ENCODE measurements at regions not wholly inside any gene's neighbourhood (a gene's known extent, or its start where the extent isn't known, plus 50 kb on each side); places are given as distances from the start of the nearest gene placed in this dataset.

DNA sequence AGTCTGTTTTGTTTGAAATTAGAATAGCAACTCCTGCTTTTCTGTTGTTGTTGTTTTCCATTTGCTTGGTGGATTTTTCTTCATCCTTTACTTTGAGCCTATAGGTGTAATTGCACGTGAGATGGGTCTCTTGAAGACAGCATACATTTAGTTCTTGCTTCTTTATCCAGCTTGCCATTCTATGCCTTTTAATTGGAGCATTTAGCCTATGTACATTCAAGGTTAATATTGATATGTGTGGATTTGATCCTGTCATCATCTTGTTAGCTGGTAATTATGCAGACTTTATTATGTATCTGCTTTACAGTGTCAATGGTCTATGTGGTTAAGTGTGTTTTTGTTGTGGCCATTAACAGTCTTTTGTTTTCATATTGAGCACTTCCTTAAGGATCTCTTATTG lies 708.9 kb upstream of the ANKRD30A start:
- H3K79me2 ChIP-seq (ENCODE audit: control insufficient read depth, insufficient read depth, low read length), result no peaks in the 10 kb centered on the region
- dilution Hi-C loops (cut with MboI; ENCODE audit: extremely low pct_ligation_motif_present, low sequenced_read_pairs), result no loop called here
- H3K4me3 ChIP-seq (replicated peaks in 1 of 3; ENCODE audit: insufficient read depth in 1 of 3, low read depth in 1 of 3, low read length in 3 of 3), result no peak overlapping the region
- no peaks in the 10 kb centered on the region for H3K9me1 ChIP-seq (replicated peaks; ENCODE audit: control insufficient read depth, extremely low read depth, insufficient read depth, low read length)
- no peaks in the 10 kb centered on the region for H3K36me3 ChIP-seq (ENCODE audit: control insufficient read depth in 2 of 2, extremely low read depth in 1 of 2, insufficient read depth in 2 of 2, low read length in 2 of 2)
- TF ChIP-seq FOS (IDR thresholded peaks at IDR 0.05; ENCODE audit: borderline replicate concordance, insufficient read depth, low read length), result no peak
- TF ChIP-seq GATA2 (IDR thresholded peaks at IDR 0.05; ENCODE audit: insufficient read depth, insufficient read length, low read depth, low read length), result no peak
- TF ChIP-seq, protein P1, sequence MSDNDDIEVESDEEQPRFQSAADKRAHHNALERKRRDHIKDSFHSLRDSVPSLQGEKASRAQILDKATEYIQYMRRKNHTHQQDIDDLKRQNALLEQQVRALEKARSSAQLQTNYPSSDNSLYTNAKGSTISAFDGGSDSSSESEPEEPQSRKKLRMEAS (IDR thresholded peaks at IDR 0.05; ENCODE audit: insufficient read depth, insufficient read length), result no peak
- no peak for TF ChIP-seq JUN (IDR thresholded peaks at IDR 0.05; ENCODE audit: borderline replicate concordance, insufficient read depth, insufficient read length, low read depth)
- no peak for TF ChIP-seq POLR2A (IDR thresholded peaks at IDR 0.05; ENCODE audit: low read depth, low read length)
- TF ChIP-seq EZH2 (IDR thresholded peaks at IDR 0.05; ENCODE audit: borderline replicate concordance, low read depth, low read length, severe bottlenecking), result no peak
- TF ChIP-seq POLR2AphosphoS5 (IDR thresholded peaks at IDR 0.05; ENCODE audit: insufficient read depth, low read depth, low read length), result no peak
- TF ChIP-seq MYC (IDR thresholded peaks at IDR 0.05; ENCODE audit: low read depth, low read length), result no peak
- TF ChIP-seq, protein P2, sequence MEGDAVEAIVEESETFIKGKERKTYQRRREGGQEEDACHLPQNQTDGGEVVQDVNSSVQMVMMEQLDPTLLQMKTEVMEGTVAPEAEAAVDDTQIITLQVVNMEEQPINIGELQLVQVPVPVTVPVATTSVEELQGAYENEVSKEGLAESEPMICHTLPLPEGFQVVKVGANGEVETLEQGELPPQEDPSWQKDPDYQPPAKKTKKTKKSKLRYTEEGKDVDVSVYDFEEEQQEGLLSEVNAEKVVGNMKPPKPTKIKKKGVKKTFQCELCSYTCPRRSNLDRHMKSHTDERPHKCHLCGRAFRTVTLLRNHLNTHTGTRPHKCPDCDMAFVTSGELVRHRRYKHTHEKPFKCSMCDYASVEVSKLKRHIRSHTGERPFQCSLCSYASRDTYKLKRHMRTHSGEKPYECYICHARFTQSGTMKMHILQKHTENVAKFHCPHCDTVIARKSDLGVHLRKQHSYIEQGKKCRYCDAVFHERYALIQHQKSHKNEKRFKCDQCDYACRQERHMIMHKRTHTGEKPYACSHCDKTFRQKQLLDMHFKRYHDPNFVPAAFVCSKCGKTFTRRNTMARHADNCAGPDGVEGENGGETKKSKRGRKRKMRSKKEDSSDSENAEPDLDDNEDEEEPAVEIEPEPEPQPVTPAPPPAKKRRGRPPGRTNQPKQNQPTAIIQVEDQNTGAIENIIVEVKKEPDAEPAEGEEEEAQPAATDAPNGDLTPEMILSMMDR (IDR thresholded peaks at IDR 0.05; ENCODE audit: extremely low read depth in 1 of 2, insufficient read depth in 1 of 2, low read depth in 1 of 2, low read length in 2 of 2), result no peak
- no peak overlapping the region for H2AFZ ChIP-seq (ENCODE audit: low read depth, low read length)
- no peak overlapping the region for H3K9ac ChIP-seq (replicated peaks; ENCODE audit: extremely low read depth, insufficient read depth, low read length)
- FAIRE-seq, result no peak
- no peak overlapping the region for H3K4me2 ChIP-seq (ENCODE audit: insufficient read depth, low read length)
- POLR2A ChIA-PET, result no interaction called here
- no peak overlapping the region for H3K27ac ChIP-seq (ENCODE audit: insufficient read depth, low read depth, low read length)
- intact Hi-C loops (cut with micrococcal nuclease), result no loop called here
- H3K27me3 ChIP-seq (ENCODE audit: control insufficient read depth in 2 of 2, insufficient read depth in 2 of 2, low read length in 2 of 2), result no peaks in the 10 kb centered on the region
- CTCF ChIA-PET, result no interaction called here
- H4K20me1 ChIP-seq (replicated peaks; ENCODE audit: control insufficient read depth, extremely low read depth, insufficient read depth, low read length), result no peaks in the 10 kb centered on the region
- H3K4me1 ChIP-seq (ENCODE audit: control insufficient read depth, extremely low read depth, insufficient read depth, low read length), result no peaks in the 10 kb centered on the region
- BruUV-seq (replicated peaks), result no TSS peak
- no peaks in the 10 kb centered on the region for H3K9me3 ChIP-seq (replicated peaks; ENCODE audit: control insufficient read depth, insufficient read depth, low read length)
- no peak for DNase-seq (ENCODE audit: low read depth, low spot score)

All from endothelial cell of umbilical vein (primary cell).